GM19035 (cell line): ENCODE measurements at regions not wholly inside any gene's neighbourhood (a gene's known extent, or its start where the extent isn't known, plus 50 kb on each side); places are given as distances from the start of the nearest gene placed in this dataset.
"Not testable (repeated sequence)": the region's sequence is repeated elsewhere in the genome, so short reads cannot be mapped to it uniquely, and the experiment has no call there.

Source experiments
- ATAC-seq: cut with Tn5 transposase; IDR thresholded peaks from one replicate; pipeline ENCODE4 v1.9.1; 2021; ENCODE audit not compliant: unreplicated experiment

DNA sequence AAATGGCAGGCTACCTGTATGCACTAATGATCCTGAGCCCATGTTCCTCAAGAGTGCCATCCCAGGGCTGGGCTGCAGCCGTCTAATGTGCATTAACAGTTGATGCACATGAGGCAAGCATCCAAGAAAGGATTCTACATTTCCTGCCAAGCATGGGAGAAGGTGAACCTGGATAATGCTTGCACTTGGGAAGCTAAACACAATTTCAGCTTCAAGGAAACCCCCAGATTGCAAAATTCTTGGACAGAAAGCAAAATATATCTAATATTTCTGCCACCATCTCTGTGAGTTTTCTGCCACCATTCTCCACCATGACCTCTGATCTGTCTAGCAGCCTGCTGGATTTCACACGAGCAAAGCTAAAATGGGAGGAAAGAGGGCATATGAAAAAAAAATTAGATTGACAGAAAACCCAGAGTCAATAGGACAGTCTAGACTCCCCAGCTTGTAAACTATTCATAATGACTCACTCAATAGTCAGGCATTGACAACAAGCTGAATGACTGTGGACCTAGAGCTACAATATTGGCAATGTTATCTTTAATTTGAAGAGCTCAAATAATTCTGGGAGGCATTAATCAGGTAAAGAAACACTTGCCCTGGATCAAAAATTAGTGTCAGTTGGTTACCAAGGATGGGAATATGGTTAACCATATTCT lies 91.9 kb upstream of the BCL2L14 start:
- no peak for ATAC-seq

DNA sequence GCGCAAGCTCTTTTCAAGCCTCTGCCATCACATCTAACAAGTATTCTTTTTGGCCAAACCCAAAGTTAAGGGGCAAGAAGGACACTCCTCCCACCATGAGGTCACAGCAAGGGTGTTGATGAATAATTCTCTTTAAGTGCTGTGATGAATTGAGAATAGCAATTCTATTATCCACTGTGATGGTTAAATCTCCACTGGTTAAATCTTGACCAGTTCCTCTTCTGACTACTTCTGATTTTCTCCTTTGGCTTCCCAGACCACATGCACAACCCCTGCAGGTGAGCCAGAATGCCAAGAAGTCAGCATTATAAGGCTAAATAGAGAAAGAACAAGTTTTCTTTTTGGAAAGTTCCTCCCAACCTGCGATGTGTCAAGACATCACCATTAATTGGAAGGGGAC lies 90.6 kb upstream of the BCL2L14 start:
- no peak for ATAC-seq

- peak; percentile 95 for ATAC-seq
These were observed 89.5 kb upstream of the BCL2L14 start for GRCh38 chr12:11981121-11981733.

DNA sequence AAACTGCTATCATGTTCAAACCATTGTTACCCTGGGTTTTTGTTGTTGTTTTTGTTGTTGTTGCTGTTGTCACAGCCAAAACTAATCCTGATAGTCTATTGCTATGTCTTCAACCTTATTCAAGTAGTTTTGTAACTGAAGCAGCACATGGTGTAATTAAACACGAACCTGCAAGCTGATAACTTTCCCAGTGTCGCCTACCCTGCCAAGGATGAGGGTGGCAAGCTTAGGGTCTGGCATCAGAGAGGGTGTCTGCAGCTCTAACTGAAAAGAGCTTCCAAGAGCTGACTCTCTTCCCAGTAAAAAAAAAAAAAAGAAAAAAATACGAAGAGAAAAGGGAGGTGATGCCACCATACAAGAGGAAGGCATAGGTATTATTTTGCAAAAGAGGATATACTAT lies 86.3 kb upstream of the BCL2L14 start:
- ATAC-seq, result no peak

DNA sequence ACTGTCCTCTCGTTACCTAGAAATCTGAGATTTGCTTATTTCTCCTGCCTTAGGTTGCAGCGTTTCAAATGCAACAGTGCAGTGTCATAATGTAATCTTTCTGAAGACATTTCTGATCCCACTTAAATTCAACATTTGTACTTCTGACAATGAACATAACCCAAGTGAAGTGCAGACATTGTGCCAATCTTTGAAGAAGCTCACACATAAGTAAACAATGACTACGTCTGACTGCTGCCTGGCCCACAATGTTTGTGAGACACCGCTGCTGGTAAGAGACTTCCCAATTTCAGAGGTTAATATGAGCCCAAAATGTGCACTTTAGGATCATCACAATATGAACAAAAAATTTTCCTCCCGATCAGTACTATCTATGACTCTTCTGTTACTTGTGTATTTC lies 84.6 kb upstream of the BCL2L14 start:
- no peak for ATAC-seq

GRCh38 chr12:11987901-11988300 lies 82.8 kb upstream of the BCL2L14 start:
- no peak for ATAC-seq

- no peak for ATAC-seq
These were observed 79.1 kb upstream of the BCL2L14 start for GRCh38 chr12:11991604-11992003.

GRCh38 chr12:11992515-11992914 lies 78.2 kb upstream of the BCL2L14 start:
- ATAC-seq, result no peak

DNA sequence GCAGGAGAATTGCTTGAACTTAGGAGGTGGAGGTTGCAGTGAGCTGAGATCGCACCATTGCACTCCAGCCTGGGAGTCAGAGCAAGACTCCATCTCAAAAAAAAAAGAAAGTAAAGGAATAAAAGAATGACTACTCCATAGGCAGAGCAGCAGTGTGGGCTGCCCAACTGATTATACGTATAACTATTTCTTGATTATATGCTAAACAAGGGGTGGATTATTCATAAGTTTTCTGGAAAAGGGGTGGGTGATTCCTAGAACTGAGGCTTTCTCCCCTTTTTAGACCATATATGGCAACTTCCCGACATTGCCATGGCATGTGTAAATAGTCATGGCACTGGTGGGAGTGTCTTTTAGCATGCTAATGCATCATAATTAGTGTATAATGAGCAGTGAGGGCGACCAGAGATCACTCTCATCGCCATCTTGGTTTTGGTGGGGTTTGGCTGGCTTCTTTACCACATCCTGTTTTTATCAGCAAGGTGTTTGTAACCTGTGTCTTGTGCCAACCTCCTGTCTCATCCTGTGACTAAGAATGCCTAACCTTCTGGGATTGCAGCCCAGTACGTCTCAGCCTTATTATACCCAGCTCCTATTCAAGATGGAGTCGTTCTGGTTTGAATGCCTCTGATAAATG lies 72.3 kb upstream of the BCL2L14 start:
- ATAC-seq, result not testable (repeated sequence)

- no peak for ATAC-seq
These were observed 71.8 kb upstream of the BCL2L14 start for GRCh38 chr12:11998944-11999315.

DNA sequence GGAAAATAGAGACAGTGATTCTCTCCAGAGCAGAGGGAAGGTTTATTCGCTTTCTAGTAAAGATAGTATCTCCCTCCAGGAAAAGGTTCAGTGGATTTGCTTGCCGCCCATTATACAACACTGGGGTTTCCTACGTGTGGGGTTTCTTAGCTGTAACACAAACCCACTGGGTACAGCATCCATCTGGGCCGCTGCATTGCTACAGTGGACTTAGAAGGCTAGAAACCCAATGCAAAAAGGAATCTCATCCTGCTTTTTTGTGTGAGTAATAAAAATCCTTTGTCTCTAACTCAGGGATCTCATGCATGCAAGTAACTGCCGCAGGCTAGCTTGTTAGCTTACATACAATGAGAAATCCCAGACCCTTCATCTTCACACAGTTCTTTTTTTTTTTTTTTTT lies 67.1 kb upstream of the BCL2L14 start:
- ATAC-seq, result no peak

GRCh38 chr12:12004524-12004923 lies 66.2 kb upstream of the BCL2L14 start:
- ATAC-seq, result no peak

DNA sequence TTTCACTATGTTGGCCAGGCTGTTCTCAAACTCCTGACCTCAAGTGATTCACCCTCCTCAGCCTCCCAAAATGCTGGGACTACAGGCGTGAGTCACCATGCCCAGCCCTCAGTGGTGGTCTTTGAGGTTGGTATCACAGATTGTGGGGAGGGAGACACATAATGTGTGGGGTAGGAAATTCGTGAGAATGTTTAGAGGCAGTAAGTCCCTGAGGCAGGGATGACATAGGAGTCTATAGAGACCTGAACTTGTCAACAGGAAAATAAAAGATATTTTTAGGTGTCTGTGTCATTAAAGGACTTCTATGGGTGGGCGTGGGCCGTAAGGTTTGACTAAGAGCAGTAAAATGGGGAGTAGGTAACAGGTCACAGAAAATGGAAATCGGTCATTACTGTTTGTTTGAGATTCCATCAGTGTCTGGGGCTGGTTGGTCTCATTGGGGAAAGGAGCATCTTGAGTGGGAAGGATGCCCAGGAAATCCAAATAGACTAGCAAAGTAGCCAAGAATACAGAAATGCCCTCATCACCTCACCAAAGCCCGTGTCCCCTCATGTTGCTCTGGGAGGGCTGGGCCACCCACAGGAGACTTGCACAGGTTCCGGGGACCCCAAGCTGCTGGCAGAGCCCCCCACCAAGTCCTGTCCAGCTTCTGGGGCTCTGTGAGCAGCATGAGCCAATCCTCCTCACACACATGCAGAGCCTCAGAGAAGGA lies 63.6 kb upstream of the BCL2L14 start:
- no peak for ATAC-seq

GRCh38 chr12:12007713-12008231 lies 63.0 kb upstream of the BCL2L14 start:
- no peak for ATAC-seq

DNA sequence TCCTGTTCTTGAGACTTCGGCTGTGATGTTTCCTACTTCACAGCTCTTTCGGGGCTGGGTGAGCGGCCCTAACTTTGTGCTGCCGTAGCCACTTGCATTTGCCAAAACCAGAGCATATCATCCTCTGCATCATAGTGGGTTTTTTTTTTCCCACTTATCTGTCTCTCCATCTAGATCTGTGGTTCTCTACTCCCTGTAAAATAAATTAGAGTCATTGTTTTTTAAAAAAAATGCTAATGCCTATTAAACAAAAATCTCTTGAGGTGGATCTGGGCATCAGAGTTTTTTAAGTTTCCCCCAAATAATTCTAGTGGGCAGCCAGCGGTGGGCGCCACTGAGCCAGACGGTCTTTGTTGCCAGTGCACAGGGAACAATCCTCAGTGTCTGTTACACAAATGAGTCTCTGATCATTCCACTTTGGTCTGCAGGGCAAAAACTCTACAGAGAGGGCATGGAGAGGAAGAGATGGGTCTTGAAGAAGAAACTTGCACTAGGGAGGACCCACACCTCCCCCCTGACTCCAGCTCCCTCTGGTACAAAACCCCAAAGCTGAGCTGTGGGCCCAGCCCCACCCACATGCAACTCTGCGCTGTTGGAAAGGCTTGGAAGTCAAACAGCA lies 62.4 kb upstream of the BCL2L14 start:
- ATAC-seq, result no peak

DNA sequence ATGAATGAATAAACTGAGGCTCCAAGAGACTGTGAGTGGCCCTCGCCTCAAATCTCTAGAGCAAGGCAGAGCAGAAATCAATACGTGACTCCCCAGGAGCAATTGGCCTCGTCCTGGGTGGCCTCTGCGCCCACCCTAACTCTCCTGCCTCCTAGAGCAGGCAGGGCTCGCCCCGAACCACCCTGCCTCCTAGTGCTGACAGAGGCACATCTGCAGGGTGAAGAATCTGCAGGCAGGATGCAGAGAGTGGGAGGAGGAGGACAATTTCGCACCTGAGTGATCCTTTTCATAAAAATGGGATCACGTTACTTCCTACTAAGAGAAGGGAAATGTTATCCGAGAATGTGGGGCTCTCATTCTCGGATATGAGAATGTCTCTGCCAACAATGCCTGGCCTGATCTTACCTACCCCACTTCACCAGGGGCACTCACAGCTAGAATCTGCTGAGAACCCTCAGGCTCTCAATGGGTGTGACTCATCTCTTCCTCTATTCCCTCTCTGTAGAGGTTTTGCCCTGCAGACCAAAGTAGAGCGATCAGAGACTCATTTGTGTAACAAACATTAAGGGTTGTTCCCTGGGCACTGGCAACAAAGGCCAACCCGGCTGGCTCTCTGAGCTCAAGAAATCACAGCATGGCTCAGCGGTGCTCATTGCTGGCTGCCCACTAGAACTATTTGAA lies 61.7 kb upstream of the BCL2L14 start:
- no peak for ATAC-seq

DNA sequence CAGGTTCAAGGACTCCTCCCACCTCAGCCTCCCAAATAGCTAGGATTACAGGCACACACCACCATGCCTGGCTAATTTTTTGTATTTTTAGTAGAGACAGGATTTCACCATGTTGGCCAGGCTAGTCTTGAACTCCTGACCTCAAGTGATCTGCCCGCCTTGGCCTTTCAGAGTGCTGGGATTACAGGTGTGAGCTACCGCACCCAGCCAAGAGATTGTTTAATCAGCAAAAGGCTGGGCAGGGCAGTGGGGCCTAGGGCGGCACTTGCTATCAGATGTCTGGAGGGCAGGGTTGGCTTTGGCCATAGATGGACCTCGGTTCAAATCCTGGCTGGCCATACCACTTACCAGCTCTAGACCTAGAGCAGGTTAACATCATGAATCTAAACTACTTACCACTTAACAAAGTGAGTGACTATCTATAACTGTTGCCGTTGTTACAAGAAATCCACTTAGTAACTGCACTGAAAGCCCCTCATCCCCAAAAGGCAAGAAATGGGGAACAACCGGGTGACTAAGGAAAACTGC lies 60.9 kb upstream of the BCL2L14 start:
- ATAC-seq, result peak; percentile 12

DNA sequence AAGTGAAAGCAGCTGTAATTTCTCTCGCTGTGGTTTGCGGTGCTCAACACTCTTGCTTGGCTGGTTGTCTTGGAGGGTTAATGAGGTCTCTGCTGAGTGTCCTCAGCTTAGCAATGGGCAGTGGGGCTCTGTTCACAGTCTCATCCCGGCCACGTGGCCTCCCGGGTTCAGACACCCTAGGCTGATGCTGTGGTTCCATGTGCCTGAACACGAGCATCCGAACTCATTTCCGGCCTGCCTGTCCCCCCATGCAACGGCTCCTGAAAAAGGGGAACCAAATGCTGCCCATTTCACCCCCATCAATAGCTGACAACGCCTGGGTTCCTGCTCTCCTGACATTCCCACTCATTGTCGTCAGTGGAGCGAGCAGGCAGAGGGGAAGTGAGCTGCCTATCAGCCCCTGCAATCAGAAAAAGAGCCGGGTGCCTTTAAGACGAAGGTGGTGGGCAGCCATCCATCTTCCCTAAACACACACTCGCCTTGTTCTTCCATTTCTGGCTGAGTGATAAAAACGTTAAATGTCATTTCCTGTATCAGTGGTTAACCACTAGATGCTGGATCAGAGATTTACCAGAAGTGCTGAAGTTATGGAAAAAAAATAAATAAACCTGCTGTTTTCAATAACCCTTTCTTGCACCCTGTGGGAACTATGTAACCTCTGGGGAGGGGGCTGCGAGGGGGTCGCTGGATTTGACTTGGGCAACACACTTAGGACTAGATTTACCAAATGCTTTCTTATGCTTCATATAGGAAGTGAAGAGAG lies 60.3 kb upstream of the BCL2L14 start:
- peak; percentile 49 for ATAC-seq

DNA sequence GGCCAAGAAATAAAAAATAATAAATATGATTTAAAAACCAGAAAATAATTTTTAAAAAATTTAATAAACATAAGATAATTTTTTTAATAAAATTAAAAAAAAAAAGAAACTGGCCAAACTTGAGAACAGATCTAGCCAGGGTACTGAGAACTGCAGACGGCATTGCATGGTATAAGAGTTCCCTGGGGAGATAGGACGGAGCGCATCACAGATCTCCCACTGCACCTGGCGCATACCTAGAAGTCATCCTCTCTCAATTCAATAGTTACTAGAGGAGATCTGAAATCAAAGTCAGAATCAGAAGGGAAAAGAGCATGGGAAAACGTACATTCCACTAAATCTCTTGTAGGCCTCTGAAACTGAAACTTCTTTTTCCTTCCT lies 58.9 kb upstream of the BCL2L14 start:
- ATAC-seq, result no peak
